ENCODE measurements at regions not wholly inside any gene's neighbourhood (a gene's known extent, or its start where the extent isn't known, plus 50 kb on each side); places are given as distances from the start of the nearest gene placed in this dataset.

DNA sequence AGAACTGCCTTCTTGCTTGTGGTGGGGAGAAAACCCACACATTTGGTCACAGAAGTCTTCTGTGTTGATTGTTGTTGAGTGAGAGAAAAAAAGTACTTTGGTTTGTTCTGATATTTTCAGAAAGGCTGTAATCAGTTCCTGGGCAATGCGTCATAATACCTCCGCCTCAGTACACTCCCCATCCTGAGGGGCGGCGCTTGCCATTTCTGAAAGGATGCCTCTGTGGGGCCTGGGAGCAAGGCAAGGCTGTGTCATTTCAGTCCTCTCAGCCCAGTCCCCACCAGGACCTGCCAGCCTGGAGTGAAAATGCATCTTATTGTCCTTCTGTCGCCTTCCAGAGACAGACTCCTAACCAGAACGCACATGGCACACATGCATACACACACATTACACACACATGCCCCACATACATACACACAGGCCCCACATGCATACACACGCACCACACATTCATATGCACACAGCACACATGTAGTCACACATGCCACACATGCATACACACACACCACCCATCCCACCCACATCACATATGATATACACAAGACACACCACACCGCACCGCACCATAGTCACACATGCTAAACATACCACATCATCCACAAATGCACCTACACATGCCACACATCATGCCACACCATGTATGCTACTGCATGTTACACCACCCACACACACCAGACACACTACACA is 90.0 kb downstream of the CXCL12 start:
- peaks cover 29% of the 10 kb centered on the region for H3K27me3 Mint-ChIP-seq
- H3K36me3 Mint-ChIP-seq (ENCODE audit: insufficient read depth) = no peaks in the 10 kb centered on the region
- TF ChIP-seq CTCF (IDR thresholded peaks at IDR 0.05; ENCODE audit: unreplicated experiment) = no peak
- no peak for DNase-seq (ENCODE audit: low spot score, unreplicated experiment)
- no peak overlapping the region for H3K4me3 Mint-ChIP-seq (ENCODE audit: low read depth)
- no peaks in the 10 kb centered on the region for H3K9me3 Mint-ChIP-seq (ENCODE audit: low read depth)
- H3K27ac Mint-ChIP-seq = no peak overlapping the region
- H3K4me1 Mint-ChIP-seq (ENCODE audit: low read depth) = no peaks in the 10 kb centered on the region

- Mint-ChIP-seq H3K9me3 (ENCODE audit: low read depth) (no peaks in the 10 kb centered on the region), H3K27ac (no peak overlapping the region), H3K36me3 (ENCODE audit: insufficient read depth) (no peaks in the 10 kb centered on the region), H3K4me1 (ENCODE audit: low read depth) (no peaks in the 10 kb centered on the region), H3K4me3 (ENCODE audit: low read depth) (no peak overlapping the region), H3K27me3 (peaks cover 29% of the 10 kb centered on the region)
- no peak for TF ChIP-seq CTCF (IDR thresholded peaks at IDR 0.05; ENCODE audit: unreplicated experiment)
- no peak for DNase-seq (ENCODE audit: low spot score, unreplicated experiment)
Observed at GRCh38 chr10:44293842-44294241, 91.1 kb downstream of the CXCL12 start.

- H3K9me3 Mint-ChIP-seq (ENCODE audit: low read depth) = no peaks in the 10 kb centered on the region
- no peaks in the 10 kb centered on the region for H3K36me3 Mint-ChIP-seq (ENCODE audit: insufficient read depth)
- no peak for TF ChIP-seq CTCF (IDR thresholded peaks at IDR 0.05; ENCODE audit: unreplicated experiment)
- peak overlapping the region; percentile 47 for H3K4me3 Mint-ChIP-seq (ENCODE audit: low read depth)
- H3K27ac Mint-ChIP-seq = no peak overlapping the region
- no peaks in the 10 kb centered on the region for H3K4me1 Mint-ChIP-seq (ENCODE audit: low read depth)
- H3K27me3 Mint-ChIP-seq = peaks cover 27% of the 10 kb centered on the region
- DNase-seq (ENCODE audit: low spot score, unreplicated experiment) = no peak
Observed at GRCh38 chr10:44293306-44293778, 91.6 kb downstream of the CXCL12 start.

- peak overlapping the region; percentile 55 for H3K4me3 Mint-ChIP-seq (ENCODE audit: low read depth)
- peaks cover 20% of the 10 kb centered on the region for H3K27me3 Mint-ChIP-seq
- no peaks in the 10 kb centered on the region for H3K4me1 Mint-ChIP-seq (ENCODE audit: low read depth)
- H3K9me3 Mint-ChIP-seq (ENCODE audit: low read depth) = no peaks in the 10 kb centered on the region
- no peak for TF ChIP-seq CTCF (IDR thresholded peaks at IDR 0.05; ENCODE audit: unreplicated experiment)
- H3K27ac Mint-ChIP-seq = no peak overlapping the region
- DNase-seq (ENCODE audit: low spot score, unreplicated experiment) = no peak
- no peaks in the 10 kb centered on the region for H3K36me3 Mint-ChIP-seq (ENCODE audit: insufficient read depth)
Observed at GRCh38 chr10:44292390-44293002, 92.4 kb downstream of the CXCL12 start.

GRCh38 chr10:44291091-44291490 is 93.8 kb downstream of the CXCL12 start:
- Mint-ChIP-seq H3K4me3 (ENCODE audit: low read depth) (no peak overlapping the region), H3K27ac (no peak overlapping the region), H3K4me1 (ENCODE audit: low read depth) (no peaks in the 10 kb centered on the region), H3K9me3 (ENCODE audit: low read depth) (no peaks in the 10 kb centered on the region), H3K27me3 (peaks cover 26% of the 10 kb centered on the region), H3K36me3 (ENCODE audit: insufficient read depth) (no peaks in the 10 kb centered on the region)
- no peak for TF ChIP-seq CTCF (IDR thresholded peaks at IDR 0.05; ENCODE audit: unreplicated experiment)
- no peak for DNase-seq (ENCODE audit: low spot score, unreplicated experiment)
